Epithelial cell of prostate (primary cell): ENCODE measurements at regions not wholly inside any gene's neighbourhood (a gene's known extent, or its start where the extent isn't known, plus 50 kb on each side); places are given as distances from the start of the nearest gene placed in this dataset.
"Not testable (repeated sequence)": the region's sequence is repeated elsewhere in the genome, so short reads cannot be mapped to it uniquely, and the experiment has no call there.

Source experiments
- DNase-seq: peaks from one replicate; pipeline ENCODE4 v3.0.0-alpha.2; 2011; ENCODE audit warnings: low read depth, low spot score
- H3K27ac ChIP-seq: fragments of 450-650 bp; 2 replicates; pipeline ENCODE4 v1.5.1; 2017; ENCODE audit warnings: mild to moderate bottlenecking

DNA sequence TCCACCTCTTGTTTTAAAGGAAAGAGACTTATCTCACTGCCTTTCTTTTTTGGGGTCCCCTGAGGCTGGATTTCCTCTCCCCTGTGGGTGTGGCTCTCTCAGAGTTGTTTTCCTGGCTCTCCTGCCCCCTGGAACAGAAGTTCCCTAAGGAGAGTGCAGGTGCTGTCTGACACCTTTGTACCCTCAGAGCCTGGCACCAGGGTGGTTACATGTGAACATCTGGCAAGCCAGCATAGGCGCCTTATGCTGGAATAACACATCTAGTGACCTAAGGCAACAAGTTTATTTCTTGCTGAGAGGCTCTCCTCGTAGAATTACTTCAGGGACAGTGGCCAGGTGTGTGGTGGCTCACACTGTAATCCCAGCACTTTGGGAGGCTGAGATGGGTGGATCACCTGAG is 172.9 kb upstream of the PTCH1 start:
- DNase-seq, result no peak
- H3K27ac ChIP-seq, result no peak overlapping the region

DNA sequence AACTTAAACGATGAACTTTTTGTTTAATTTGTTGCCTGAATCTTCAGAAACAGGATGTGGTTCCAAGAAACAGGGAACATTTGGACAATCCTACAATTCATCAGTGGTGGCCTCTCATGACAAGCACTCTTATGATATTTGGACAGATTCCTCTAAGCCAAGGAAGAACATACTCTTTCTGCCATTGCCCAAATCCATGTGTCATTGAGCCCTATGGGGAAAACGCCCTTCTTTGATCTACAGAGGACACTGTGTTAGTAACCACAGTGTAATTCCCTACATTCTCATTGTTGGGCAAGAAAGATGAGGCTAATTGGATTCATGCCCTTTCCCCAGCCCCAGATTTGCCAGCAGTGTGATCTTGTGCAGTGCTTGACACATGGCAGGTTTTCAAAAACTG is 167.7 kb upstream of the PTCH1 start:
- H3K27ac ChIP-seq, result no peak overlapping the region
- DNase-seq, result no peak

DNA sequence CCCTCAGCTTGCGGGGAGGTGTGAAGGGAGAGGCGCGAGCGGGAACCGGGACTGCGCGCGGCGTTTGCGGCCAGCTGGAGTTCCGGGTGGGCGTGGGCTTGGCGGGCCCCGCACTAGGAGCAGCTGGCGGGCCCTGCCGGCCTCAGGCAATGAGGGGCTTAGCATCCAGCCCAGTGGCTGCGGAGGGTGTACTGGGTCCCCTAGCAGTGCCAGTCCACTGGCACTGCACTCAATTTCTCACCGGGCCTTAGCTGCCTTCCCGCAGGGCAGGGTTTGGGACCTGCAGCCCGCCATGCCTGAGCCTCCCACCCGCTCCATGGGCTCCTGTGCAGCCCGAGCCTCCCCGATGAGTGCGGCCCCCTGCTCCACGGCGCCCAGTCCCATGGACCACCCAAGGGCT is 163.5 kb upstream of the PTCH1 start:
- not testable (repeated sequence) for H3K27ac ChIP-seq, DNase-seq

DNA sequence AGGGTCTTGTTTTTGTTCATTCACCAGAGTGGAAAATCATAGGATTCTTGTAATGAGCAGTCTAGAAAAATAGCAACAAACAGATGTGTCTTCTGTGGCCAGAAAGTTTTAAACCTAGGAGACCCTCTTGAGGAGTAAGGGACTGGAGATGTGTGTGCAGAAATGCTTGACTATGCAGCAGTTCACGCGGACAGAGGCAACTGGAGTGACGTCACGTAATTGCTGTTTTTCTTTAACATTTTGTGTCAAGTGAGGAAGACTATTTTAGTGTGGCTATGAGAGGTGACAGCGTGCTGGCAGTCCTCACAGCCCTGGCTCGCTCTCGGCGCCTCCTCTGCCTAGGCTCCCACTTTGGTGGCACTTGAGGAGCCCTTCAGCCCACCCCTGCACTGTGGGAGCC is 163.1 kb upstream of the PTCH1 start:
- no peak for DNase-seq

DNA sequence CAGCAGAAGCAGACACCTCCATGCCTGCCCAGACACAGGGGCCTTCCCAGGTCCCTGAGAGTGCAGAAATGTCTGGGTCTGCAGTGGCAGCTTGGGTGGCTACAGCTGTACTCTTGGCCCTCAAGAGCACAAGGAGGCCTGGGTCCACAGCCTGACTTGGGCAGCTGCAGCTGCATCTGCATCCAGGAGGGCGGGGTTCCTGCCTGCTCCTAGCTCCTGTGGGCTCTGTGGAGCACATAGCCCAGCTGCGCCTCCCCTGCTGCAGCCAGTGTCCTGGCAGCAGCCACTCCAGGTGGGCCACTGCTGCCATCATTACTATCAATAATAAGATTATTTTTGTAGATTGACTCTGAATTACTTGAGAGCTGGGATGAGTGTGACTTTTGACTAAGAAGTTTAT is 162.0 kb upstream of the PTCH1 start:
- no peak for DNase-seq
- no peak overlapping the region for H3K27ac ChIP-seq

More for the DNA sequence above, 163.1 kb upstream of the PTCH1 start:
- no peak overlapping the region for H3K27ac ChIP-seq

DNA sequence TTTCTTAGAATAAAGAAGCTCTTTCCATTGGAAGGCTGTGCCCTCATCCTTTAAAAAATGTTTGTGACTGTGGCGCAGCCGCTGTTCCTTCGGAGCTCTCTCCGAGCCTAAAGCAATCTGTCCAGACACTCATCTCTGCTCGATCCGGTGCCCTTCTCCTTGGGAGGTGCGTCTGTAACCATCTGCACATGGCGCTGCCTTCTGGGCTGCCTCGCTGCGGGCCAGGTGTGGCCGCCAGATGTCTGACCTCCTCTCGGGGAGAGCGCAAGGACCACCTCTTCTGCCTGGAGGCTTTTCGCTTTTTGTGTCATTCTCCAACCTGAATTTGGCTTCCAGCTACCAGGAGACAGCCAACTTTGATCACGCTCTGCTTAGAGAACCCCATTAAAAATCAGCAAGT is 153.4 kb upstream of the PTCH1 start:
- no peak for DNase-seq
- no peak overlapping the region for H3K27ac ChIP-seq

DNA sequence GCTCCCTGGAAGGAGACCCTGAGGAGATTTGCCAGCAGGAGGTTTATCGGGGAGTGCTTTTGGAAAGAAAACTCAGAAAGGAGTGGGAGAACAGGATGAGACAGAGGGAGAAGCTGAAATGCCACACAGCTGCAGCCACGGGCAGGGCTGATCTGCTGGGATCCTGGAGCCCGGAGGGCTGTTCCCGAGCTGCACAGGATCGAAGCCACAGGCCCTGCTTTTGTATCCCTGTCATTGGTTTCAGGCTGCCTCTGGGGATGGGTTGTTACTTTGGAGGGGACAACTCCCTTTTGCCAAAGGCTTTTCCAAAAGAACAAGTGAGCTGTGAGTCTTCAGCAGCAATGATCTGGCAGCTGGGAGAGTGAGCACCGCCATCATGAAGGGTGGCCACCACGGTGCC is 152.5 kb upstream of the PTCH1 start:
- H3K27ac ChIP-seq, result no peak overlapping the region
- no peak for DNase-seq

DNA sequence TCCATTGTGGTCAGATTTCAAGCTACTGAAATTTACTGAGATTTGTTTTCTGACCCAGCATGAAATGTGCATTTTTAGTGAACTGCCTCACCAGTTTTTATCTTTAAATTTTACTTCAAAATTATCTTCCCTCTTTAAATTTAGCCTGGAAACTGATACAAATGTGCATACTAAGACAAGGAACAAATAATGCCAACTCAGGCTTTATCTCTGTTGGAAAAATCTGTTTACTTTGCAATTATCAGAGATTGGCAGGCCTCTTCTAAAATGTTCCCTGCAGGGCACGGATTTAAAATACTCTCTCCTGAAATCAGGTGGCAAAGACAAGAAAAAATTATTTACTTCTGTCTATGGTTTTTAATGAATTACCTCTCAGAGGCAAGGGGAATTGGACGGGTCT is 151.0 kb upstream of the PTCH1 start:
- H3K27ac ChIP-seq, result no peak overlapping the region
- DNase-seq, result no peak

DNA sequence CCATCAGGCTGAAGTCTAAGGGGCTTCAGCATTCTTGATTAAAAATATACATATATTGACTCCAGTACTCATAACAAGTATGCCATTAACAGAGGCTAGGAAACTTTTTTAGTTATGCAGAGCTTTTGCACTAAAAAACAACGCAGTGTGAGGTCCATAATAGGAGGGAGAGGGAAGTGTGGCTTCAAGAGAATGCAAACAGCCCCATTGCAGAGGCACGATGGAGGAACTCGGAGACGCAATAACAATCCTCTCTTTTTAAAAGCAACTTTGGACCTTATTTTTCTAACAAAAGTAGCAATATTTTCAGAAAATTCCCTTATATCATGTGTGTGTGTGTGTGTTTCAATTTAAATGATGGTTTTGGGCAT is 150.0 kb upstream of the PTCH1 start:
- DNase-seq, result no peak
- H3K27ac ChIP-seq, result no peak overlapping the region

DNA sequence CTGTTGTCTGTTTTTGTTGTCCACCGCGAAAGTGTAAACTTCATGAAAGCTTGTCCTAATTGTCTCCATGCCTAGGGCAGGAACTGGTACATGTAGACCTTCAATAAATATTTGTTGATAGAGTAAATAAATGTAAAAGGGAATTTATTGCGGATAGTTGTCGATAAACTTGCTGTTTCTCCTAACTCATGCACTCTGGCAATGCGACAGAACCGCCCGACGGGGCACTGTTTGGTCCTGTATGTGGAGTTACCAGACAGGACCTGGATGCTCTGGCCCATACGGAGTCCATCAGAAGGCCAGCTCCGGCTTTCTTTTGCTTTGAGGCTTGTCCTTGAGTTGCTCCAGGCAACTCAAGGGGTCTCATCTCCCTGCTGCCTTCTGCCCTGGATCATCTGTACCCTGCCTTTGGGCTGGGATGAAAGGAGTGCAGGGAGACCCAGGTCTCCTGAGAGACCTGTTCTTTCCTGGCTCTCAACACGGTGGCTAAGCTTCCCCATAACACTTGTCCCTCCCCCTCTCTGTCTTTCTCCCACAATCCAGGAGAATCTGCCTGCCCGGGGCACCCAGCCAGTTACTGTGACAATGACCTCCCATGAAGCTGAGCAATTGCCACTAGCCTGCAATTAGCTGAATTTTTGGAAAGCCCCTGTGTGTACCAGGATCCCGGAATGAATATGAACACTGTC is 149.5 kb upstream of the PTCH1 start:
- no peak overlapping the region for H3K27ac ChIP-seq
- DNase-seq, result no peak

DNA sequence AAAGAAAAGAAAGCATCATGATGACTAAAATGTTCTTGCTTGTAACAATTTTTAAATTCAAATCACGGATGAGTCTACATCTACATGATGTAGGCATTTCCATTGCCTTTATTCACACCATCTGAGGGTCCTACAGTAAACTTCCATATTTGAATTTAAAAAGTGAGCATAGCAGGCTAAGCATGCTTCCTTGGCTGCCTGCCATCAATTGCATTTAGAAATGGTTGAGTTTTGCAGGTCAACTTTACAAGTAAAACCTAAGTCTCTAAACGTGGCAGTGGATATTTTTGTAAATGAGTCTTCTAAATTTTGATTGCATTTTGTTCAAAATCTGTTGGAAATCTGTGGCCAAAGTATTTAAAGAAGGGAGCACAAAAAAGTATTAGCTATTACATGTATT is 136.5 kb upstream of the PTCH1 start:
- H3K27ac ChIP-seq, result no peak overlapping the region
- no peak for DNase-seq

DNA sequence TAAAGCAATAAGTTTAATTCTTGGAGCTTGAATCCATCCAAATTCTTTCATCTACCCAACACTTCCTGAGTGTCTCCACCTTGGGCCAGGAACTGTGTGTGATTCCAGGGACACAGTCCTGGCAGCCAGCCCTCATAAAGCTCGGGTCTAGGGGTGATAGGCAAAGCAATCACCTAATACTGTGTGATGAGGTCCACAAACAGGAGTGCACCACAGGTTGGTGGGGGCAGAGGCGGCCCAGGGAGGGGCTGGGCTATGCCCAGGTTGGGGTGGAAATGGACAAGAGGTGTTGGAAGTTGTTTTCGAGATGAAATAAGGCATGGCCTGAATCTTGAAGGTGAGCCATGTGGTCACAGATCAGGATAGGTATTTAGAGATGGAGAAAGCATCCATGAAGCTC is 133.9 kb upstream of the PTCH1 start:
- H3K27ac ChIP-seq, result no peak overlapping the region
- DNase-seq, result no peak

DNA sequence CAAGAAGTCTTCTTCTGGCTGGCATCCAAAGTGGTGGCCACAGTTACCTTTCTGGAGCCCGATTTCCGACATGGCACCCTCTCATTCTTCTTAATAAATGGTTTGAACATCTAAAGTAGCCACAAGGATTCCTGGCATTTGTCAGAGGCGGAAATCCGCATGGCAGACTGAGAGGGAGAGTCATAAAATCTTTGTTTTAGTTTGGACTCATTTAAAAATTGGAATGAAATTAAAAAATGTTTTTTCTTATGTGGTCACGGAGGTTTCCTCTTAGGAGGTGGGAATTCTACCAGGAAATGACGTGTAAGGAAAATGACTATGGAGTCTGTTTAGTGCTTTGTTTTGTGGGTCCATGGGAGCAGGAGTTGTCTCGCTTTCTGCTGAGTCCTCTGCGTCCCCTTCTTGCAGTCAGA is 133.0 kb upstream of the PTCH1 start:
- H3K27ac ChIP-seq, result no peak overlapping the region
- DNase-seq, result no peak

DNA sequence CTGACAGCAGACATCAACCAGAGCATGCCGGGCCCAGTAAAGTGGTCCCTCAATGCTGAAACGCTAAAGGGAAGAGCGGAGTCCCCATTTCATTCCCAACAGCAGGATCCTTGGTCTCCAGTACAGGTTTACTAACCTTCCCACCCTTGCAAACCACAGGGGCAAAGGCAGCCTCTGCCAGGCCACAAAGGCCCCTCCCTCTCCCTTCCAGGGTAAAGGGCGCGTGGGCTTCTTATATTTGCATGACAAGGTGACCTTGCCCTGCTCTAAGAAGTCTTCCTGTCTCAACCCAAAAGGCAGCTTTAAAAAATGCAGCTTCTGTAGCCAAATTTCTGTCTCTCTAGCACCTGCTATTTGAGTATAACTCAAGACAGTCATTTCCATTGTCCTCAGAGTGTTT is 131.5 kb upstream of the PTCH1 start:
- no peak overlapping the region for H3K27ac ChIP-seq
- DNase-seq, result no peak

DNA sequence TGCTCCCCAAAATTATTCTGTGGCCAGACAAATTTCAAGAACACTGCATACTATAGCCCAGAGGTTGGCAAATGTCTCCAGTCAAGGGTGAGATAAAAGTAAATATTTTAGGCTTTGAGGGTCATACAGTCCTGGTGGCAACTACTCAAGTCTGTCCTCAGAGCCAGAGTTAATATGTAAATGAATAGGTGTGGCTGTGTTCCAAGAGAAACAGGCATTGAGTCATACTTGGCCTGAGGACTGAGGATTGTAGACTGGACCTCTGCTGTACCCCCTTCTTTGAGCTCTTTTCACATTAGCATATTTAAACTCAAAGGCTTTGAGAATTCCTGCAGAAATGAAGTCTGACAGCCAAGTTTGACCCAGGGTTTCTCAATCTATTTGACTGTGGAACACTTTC is 129.2 kb upstream of the PTCH1 start:
- H3K27ac ChIP-seq, result no peak overlapping the region
- no peak for DNase-seq

DNA sequence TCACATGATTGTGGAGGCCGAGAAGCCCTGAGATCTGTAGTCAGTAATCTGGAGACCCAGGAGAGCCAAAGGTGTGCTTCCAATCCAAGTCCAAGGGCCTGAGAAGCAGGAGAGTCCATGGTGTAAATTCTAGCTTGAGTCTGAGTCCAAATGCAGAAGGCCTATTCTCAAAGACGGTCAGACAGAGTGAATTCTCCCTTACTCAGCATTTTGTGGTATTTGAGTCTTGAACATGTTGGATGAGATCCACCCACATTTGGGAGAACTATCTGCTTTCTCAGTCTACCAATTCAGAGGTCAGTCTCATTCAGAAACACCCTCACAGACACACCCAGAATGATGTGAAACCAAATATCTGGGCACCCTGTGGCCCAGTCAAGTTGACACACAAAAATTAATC is 128.8 kb upstream of the PTCH1 start:
- no peak overlapping the region for H3K27ac ChIP-seq
- no peak for DNase-seq

DNA sequence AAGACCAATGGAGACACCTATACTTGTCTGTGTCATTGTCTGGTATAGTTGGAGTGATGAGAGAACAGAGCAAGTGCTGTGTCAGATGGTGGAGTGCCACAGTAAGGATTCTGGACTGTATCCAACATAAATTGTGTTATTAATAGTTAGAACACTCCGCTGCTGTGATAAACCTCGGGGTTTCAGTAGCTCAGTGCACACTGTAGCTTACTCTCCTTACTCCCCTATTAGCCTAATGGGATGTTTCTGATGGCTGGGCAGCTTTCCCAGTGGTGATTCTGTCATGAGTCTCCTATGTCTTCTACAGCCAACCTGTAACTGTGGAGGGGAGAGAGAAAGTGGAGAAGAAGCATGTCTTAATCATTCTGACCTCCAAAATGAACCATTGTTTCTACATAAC is 127.6 kb upstream of the PTCH1 start:
- DNase-seq, result no peak
- H3K27ac ChIP-seq, result no peak overlapping the region

DNA sequence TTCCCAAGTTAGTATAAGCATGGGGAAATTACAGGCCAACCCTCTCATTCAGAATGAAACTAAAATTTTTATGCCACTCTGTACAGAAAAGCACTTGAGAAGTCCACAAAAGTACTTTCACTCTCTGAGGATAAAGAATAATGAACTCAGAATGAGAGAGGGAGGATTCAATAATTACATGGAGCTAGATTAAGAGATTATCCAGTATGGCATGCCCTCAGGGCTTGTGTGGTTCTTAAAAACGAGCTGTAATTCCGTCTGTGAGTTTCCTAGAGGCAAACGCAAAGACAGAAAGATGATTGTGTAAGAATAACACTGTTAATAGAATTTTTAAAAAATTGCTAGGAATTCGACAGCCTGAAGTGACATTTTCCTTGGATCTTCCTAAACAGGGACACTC is 126.8 kb upstream of the PTCH1 start:
- DNase-seq, result no peak
- no peak overlapping the region for H3K27ac ChIP-seq

DNA sequence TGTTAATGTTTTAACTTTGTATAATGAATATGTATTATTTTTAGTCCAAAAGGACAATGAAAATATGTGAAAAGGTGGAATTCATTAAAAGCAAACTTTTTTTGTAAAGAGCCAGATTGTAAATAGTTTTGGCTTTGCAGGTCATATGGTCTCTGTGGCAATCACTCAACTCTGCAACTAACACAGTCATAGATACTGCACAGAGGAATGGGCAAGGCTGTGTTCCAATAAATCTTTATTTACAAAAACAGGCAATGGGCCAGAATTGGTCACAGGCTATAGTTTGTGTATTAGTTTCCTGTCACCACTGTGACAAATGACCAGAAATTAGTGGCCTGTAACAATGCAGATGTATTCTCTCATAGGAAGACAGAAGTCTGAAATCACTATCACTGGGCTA is 125.4 kb upstream of the PTCH1 start:
- no peak for DNase-seq

DNA sequence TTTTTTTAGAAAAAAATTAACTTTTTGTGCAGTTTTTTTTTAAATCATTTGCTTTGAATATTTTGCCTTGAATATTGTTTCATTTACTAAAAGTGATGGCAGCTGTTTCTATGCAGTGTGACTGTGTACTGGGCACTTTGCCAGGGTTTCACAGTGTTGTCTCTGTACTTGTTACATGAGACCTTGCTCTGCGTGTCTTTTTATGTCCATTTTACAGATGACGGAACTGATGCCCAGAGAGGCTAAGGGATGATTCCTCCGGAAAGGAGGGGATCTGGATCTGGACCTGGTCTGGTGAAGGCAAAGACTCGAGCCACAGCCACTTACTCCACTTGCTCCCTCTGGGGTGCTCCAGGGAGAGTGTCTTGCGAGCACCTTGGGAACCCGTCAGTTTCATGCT is 124.8 kb upstream of the PTCH1 start:
- H3K27ac ChIP-seq, result no peak overlapping the region
- DNase-seq, result no peak

More for the DNA sequence above, 125.4 kb upstream of the PTCH1 start:
- H3K27ac ChIP-seq, result no peak overlapping the region

DNA sequence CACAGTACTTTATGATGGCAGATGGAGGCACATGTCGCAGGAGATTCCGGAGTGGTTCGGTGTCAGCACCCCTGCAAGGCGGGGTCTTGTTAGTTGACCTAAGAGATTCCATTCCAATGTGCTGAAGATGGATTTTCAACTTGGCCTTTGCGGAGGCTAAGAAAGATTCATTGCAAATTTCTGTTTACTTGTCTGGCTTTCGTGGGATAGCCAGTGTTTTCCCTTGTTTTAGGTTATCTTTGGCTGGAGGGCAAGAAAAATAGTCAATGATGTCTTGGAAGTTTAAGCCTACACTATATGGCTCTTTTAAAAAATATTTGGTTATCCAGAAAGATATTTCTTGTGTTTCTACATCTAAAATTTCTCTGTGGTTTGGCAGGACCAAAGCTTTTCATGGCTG is 123.6 kb upstream of the PTCH1 start:
- DNase-seq, result no peak
- H3K27ac ChIP-seq, result no peak overlapping the region

DNA sequence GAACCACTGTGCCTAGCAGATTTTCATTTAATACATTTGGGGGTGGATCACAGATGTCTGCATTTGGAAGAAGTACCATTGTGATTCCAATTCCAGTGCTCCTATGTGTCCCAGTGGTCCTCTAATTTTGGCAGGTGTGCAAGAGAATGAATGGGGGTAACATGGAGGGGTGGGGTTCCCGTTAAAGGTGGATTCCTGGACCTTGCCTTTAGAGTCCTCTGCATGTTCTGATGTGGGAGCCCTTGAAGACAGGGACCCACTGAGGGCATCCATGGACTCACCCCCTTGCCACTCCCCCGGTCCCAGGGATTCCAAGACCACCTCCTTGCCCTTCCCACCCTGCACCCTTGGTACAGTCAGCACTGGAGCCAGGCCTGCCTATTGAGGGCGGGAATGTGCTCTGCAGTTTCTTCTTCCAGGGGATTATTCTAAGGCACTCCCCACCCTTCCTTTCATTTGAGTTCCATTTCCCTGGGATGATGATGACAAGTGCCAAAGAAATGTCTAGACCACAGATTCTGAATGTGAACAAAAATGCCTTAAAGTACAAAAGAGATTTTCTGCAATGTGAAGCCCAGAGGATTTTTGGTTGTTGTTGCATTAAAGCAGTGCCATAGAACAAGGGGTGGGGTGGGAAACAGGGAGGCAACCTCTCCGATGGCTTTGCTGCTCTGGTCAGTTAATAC is 119.4 kb upstream of the PTCH1 start:
- DNase-seq, result no peak
- H3K27ac ChIP-seq, result no peak overlapping the region
